ENCODE measurements at regions not wholly inside any gene's neighbourhood (a gene's known extent, or its start where the extent isn't known, plus 50 kb on each side); places are given as distances from the start of the nearest gene placed in this dataset.

GRCh38 chr20:19073584-19074218, 138.7 kb upstream of the SLC24A3 start:
- no peak for DNase-seq (ENCODE audit: low read depth in 4 of 4, low spot score in 3 of 4)

- no peak for DNase-seq (ENCODE audit: low read depth in 4 of 4, low spot score in 3 of 4)
Observed at GRCh38 chr20:19074356-19074755, 138.1 kb upstream of the SLC24A3 start.

GRCh38 chr20:19074828-19075516, 137.5 kb upstream of the SLC24A3 start:
- no peak for DNase-seq (ENCODE audit: low read depth in 4 of 4, low spot score in 3 of 4)

GRCh38 chr20:19077370-19078220, 134.8 kb upstream of the SLC24A3 start:
- no peak for DNase-seq (ENCODE audit: low read depth in 4 of 4, low spot score in 3 of 4)

GRCh38 chr20:19078448-19079373, 133.7 kb upstream of the SLC24A3 start:
- DNase-seq (ENCODE audit: low read depth in 4 of 4, low spot score in 3 of 4), result no peak

GRCh38 chr20:19079536-19080299, 132.7 kb upstream of the SLC24A3 start:
- DNase-seq (ENCODE audit: low read depth in 4 of 4, low spot score in 3 of 4), result no peak

- no peak for DNase-seq (ENCODE audit: low read depth in 4 of 4, low spot score in 3 of 4)
Observed at GRCh38 chr20:19081937-19082336, 130.5 kb upstream of the SLC24A3 start.

GRCh38 chr20:19083136-19083621, 129.3 kb upstream of the SLC24A3 start:
- no peak for DNase-seq (ENCODE audit: low read depth in 4 of 4, low spot score in 3 of 4)

- no peak for DNase-seq (ENCODE audit: low read depth in 4 of 4, low spot score in 3 of 4)
Observed at GRCh38 chr20:19090332-19090731, 122.1 kb upstream of the SLC24A3 start.

GRCh38 chr20:19094959-19095541, 117.4 kb upstream of the SLC24A3 start:
- no peak for DNase-seq (ENCODE audit: low read depth in 4 of 4, low spot score in 3 of 4)

GRCh38 chr20:19095762-19096161, 116.7 kb upstream of the SLC24A3 start:
- DNase-seq (ENCODE audit: low read depth in 4 of 4, low spot score in 3 of 4), result no peak

GRCh38 chr20:19096843-19097242, 115.6 kb upstream of the SLC24A3 start:
- no peak for DNase-seq (ENCODE audit: low read depth in 4 of 4, low spot score in 3 of 4)

GRCh38 chr20:19098117-19098516, 114.3 kb upstream of the SLC24A3 start:
- DNase-seq (ENCODE audit: low read depth in 4 of 4, low spot score in 3 of 4), result no peak

- DNase-seq (ENCODE audit: low read depth in 4 of 4, low spot score in 3 of 4), result no peak
Observed at GRCh38 chr20:19098806-19099578, 113.5 kb upstream of the SLC24A3 start.

GRCh38 chr20:19099596-19100545, 112.6 kb upstream of the SLC24A3 start:
- DNase-seq (ENCODE audit: low read depth in 4 of 4, low spot score in 3 of 4), result no peak

- no peak for DNase-seq (ENCODE audit: low read depth in 4 of 4, low spot score in 3 of 4)
Observed at GRCh38 chr20:19100975-19101374, 111.5 kb upstream of the SLC24A3 start.

- DNase-seq (ENCODE audit: low read depth in 4 of 4, low spot score in 3 of 4), result no peak
Observed at GRCh38 chr20:19104186-19104585, 108.3 kb upstream of the SLC24A3 start.
